HEK293T (cell line): ENCODE measurements at regions not wholly inside any gene's neighbourhood (a gene's known extent, or its start where the extent isn't known, plus 50 kb on each side); places are given as distances from the start of the nearest gene placed in this dataset.

Source experiments
- BHLHE40 ChIP-seq: fragments of 450-650 bp; IDR thresholded peaks from 2 replicates; pipeline ENCODE4 v1.6.1; 2016; ENCODE audit warnings: mild to moderate bottlenecking, moderate library complexity, borderline replicate concordance
- FOXM1 ChIP-seq: fragments of 450-650 bp; IDR thresholded peaks from 2 replicates; pipeline ENCODE4 v1.6.1; 2017; ENCODE audit warnings: mild to moderate bottlenecking, borderline replicate concordance
- HDGF ChIP-seq: fragments of 450-650 bp; IDR thresholded peaks from 2 replicates; pipeline ENCODE4 v1.6.1; 2017; ENCODE audit warnings: antibody characterized with exemption, borderline replicate concordance
- LEF1 ChIP-seq: fragments of 450-650 bp; IDR thresholded peaks from 2 replicates; pipeline ENCODE4 v1.6.1; 2017; ENCODE audit warnings: mild to moderate bottlenecking, borderline replicate concordance
- NFRKB ChIP-seq: fragments of 450-650 bp; IDR thresholded peaks from 2 replicates; pipeline ENCODE4 v1.6.1; 2016; ENCODE audit warnings: mild to moderate bottlenecking, moderate library complexity
- TARDBP ChIP-seq: fragments of 450-650 bp; IDR thresholded peaks from 2 replicates; pipeline ENCODE4 v1.6.1; 2016
- ZNF384 ChIP-seq: fragments of 450-650 bp; IDR thresholded peaks from 2 replicates; pipeline ENCODE4 v1.6.1; 2016

- TF ChIP-seq TARDBP, result no peak
- TF ChIP-seq HDGF, result no peak
- TF ChIP-seq ZNF384, result no peak
- no peak for TF ChIP-seq LEF1
- no peak for TF ChIP-seq BHLHE40
- TF ChIP-seq FOXM1, result no peak
- no peak for TF ChIP-seq NFRKB
These were observed 100.6 kb upstream of the MDFIC start for GRCh38 chr7:114821030-114821900.
